ENCODE measurements at regions not wholly inside any gene's neighbourhood (a gene's known extent, or its start where the extent isn't known, plus 50 kb on each side); places are given as distances from the start of the nearest gene placed in this dataset.

- Histone ChIP-seq H3K27me3 (ENCODE audit: control insufficient read depth, insufficient read depth, low read length) (no peaks in the 10 kb centered on the region), H3K9me3 (ENCODE audit: control insufficient read depth, insufficient read depth, low read depth, low read length) (no peaks in the 10 kb centered on the region), H3K4me2 (ENCODE audit: extremely low read depth, insufficient read depth, low read length) (no peak overlapping the region), H3K4me1 (ENCODE audit: control insufficient read depth, extremely low read depth, insufficient read depth, low read length) (no peaks in the 10 kb centered on the region), H2AFZ (ENCODE audit: low read length) (no peak overlapping the region), H3K4me3 (replicated peaks in 1 of 4; ENCODE audit: control extremely low read depth in 1 of 4, insufficient read depth in 1 of 4, low read depth in 3 of 4, low read length in 4 of 4) (no peak overlapping the region), H4K20me1 (ENCODE audit: control insufficient read depth, extremely low read depth, insufficient read depth, low read length) (no peaks in the 10 kb centered on the region), H3K9ac (ENCODE audit: insufficient read depth, low read length) (no peak overlapping the region), H3K79me2 (ENCODE audit: control insufficient read depth, insufficient read depth, low read length) (no peaks in the 10 kb centered on the region), H3K27ac (ENCODE audit: insufficient read depth, low read length) (no peak overlapping the region), H3K36me3 (ENCODE audit: control insufficient read depth, insufficient read depth, low read length) (no peaks in the 10 kb centered on the region)
- DNase-seq (ENCODE audit: low read depth in 2 of 2): no peak
- no peak for TF ChIP-seq EZH2 (IDR thresholded peaks at IDR 0.05; ENCODE audit: low read length, missing control alignments)
- TF ChIP-seq CTCF (conservative IDR thresholded peaks at IDR 0.05 in 1 of 2, IDR thresholded peaks at IDR 0.05 in 1 of 2; ENCODE audit: low read depth in 1 of 2, low read length in 2 of 2): no peak
Measured at GRCh38 chr15:94704421-94704820, 473.1 kb downstream of the MCTP2 start.

- H3K4me3 ChIP-seq (replicated peaks in 1 of 4; ENCODE audit: control extremely low read depth in 1 of 4, insufficient read depth in 1 of 4, low read depth in 3 of 4, low read length in 4 of 4): no peak overlapping the region
- H3K4me2 ChIP-seq (ENCODE audit: extremely low read depth, insufficient read depth, low read length): no peak overlapping the region
- H4K20me1 ChIP-seq (ENCODE audit: control insufficient read depth, extremely low read depth, insufficient read depth, low read length): no peaks in the 10 kb centered on the region
- H3K9ac ChIP-seq (ENCODE audit: insufficient read depth, low read length): no peak overlapping the region
- no peak for DNase-seq (ENCODE audit: low read depth in 2 of 2)
- no peaks in the 10 kb centered on the region for H3K36me3 ChIP-seq (ENCODE audit: control insufficient read depth, insufficient read depth, low read length)
- no peaks in the 10 kb centered on the region for H3K27me3 ChIP-seq (ENCODE audit: control insufficient read depth, insufficient read depth, low read length)
- H3K4me1 ChIP-seq (ENCODE audit: control insufficient read depth, extremely low read depth, insufficient read depth, low read length): no peaks in the 10 kb centered on the region
- H2AFZ ChIP-seq (ENCODE audit: low read length): no peak overlapping the region
- TF ChIP-seq CTCF (conservative IDR thresholded peaks at IDR 0.05 in 1 of 2, IDR thresholded peaks at IDR 0.05 in 1 of 2; ENCODE audit: low read depth in 1 of 2, low read length in 2 of 2) (no peak), EZH2 (IDR thresholded peaks at IDR 0.05; ENCODE audit: low read length, missing control alignments) (no peak)
- H3K27ac ChIP-seq (ENCODE audit: insufficient read depth, low read length): no peak overlapping the region
- no peaks in the 10 kb centered on the region for H3K79me2 ChIP-seq (ENCODE audit: control insufficient read depth, insufficient read depth, low read length)
- no peaks in the 10 kb centered on the region for H3K9me3 ChIP-seq (ENCODE audit: control insufficient read depth, insufficient read depth, low read depth, low read length)
Measured at GRCh38 chr15:94704946-94705345, 473.6 kb downstream of the MCTP2 start.

GRCh38 chr15:94709319-94709718 lies 478.0 kb downstream of the MCTP2 start:
- Histone ChIP-seq H3K9ac (ENCODE audit: insufficient read depth, low read length) (no peak overlapping the region), H3K27me3 (ENCODE audit: control insufficient read depth, insufficient read depth, low read length) (no peaks in the 10 kb centered on the region), H3K36me3 (ENCODE audit: control insufficient read depth, insufficient read depth, low read length) (no peaks in the 10 kb centered on the region), H3K79me2 (ENCODE audit: control insufficient read depth, insufficient read depth, low read length) (no peaks in the 10 kb centered on the region), H3K4me1 (ENCODE audit: control insufficient read depth, extremely low read depth, insufficient read depth, low read length) (no peaks in the 10 kb centered on the region), H3K4me3 (replicated peaks in 1 of 4; ENCODE audit: control extremely low read depth in 1 of 4, insufficient read depth in 1 of 4, low read depth in 3 of 4, low read length in 4 of 4) (no peak overlapping the region), H3K27ac (ENCODE audit: insufficient read depth, low read length) (no peak overlapping the region), H3K9me3 (ENCODE audit: control insufficient read depth, insufficient read depth, low read depth, low read length) (no peaks in the 10 kb centered on the region), H3K4me2 (ENCODE audit: extremely low read depth, insufficient read depth, low read length) (no peak overlapping the region), H4K20me1 (ENCODE audit: control insufficient read depth, extremely low read depth, insufficient read depth, low read length) (no peaks in the 10 kb centered on the region), H2AFZ (ENCODE audit: low read length) (no peak overlapping the region)
- no peak for DNase-seq (ENCODE audit: low read depth in 2 of 2)
- no peak for TF ChIP-seq CTCF (conservative IDR thresholded peaks at IDR 0.05 in 1 of 2, IDR thresholded peaks at IDR 0.05 in 1 of 2; ENCODE audit: low read depth in 1 of 2, low read length in 2 of 2)
- no peak for TF ChIP-seq EZH2 (IDR thresholded peaks at IDR 0.05; ENCODE audit: low read length, missing control alignments)

Measured in fibroblast of lung (primary cell).